ENCODE measurements at regions not wholly inside any gene's neighbourhood (a gene's known extent, or its start where the extent isn't known, plus 50 kb on each side); places are given as distances from the start of the nearest gene placed in this dataset.

DNA sequence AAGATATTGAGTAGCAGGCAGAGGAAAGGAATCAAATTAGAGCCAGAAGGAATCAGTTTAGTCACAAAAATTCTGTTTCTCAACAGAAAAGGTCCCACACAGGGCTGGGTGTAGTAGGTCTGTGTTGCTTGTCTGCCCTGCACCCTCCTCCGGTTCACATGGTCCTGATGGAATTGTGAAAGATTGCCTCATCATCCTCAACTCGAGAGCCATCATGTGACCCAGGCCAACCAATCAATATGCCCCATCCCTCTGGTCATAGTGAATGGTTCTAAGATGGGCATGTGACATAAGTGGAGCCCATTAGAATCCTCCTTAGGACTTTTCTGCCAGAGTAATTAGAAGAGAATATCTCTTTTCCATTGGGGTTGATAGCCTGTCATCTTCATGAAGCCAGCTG is 56.7 kb upstream of the RAD23B start:
- no peaks in the 10 kb centered on the region for H3K4me1 ChIP-seq (ENCODE audit: low read length)
- no peaks in the 10 kb centered on the region for H3K9me2 ChIP-seq (replicated peaks; ENCODE audit: insufficient read depth, low read length)
- no peak overlapping the region for H3K27ac ChIP-seq (ENCODE audit: low read length)
- H3K4me3 ChIP-seq (ENCODE audit: low read length), result no peak overlapping the region
- H3F3A ChIP-seq (ENCODE audit: insufficient read depth, low read length), result no peaks in the 10 kb centered on the region
- H3K4me2 ChIP-seq (ENCODE audit: low read depth, low read length), result no peak overlapping the region
- H4K20me1 ChIP-seq (ENCODE audit: insufficient read depth, low read length), result no peaks in the 10 kb centered on the region
- TF ChIP-seq EZH2phosphoT487 (IDR thresholded peaks at IDR 0.05; ENCODE audit: low read length), result no peak
- TF ChIP-seq, protein P1, sequence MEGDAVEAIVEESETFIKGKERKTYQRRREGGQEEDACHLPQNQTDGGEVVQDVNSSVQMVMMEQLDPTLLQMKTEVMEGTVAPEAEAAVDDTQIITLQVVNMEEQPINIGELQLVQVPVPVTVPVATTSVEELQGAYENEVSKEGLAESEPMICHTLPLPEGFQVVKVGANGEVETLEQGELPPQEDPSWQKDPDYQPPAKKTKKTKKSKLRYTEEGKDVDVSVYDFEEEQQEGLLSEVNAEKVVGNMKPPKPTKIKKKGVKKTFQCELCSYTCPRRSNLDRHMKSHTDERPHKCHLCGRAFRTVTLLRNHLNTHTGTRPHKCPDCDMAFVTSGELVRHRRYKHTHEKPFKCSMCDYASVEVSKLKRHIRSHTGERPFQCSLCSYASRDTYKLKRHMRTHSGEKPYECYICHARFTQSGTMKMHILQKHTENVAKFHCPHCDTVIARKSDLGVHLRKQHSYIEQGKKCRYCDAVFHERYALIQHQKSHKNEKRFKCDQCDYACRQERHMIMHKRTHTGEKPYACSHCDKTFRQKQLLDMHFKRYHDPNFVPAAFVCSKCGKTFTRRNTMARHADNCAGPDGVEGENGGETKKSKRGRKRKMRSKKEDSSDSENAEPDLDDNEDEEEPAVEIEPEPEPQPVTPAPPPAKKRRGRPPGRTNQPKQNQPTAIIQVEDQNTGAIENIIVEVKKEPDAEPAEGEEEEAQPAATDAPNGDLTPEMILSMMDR (IDR thresholded peaks at IDR 0.05; ENCODE audit: low read length), result no peak
- TF ChIP-seq EZH2 (optimal IDR thresholded peaks at IDR 0.05; ENCODE audit: low read depth, low read length), result no peak
- no peak overlapping the region for H3K9ac ChIP-seq (ENCODE audit: low read length)
- no peak for DNase-seq
- H3K9me3 ChIP-seq (replicated peaks; ENCODE audit: insufficient read depth, low read length), result no peaks in the 10 kb centered on the region
- H2AFZ ChIP-seq (ENCODE audit: low read length), result no peak overlapping the region
- no peaks in the 10 kb centered on the region for H3K27me3 ChIP-seq (replicated peaks; ENCODE audit: insufficient read depth, low read length)
- no peaks in the 10 kb centered on the region for H3K36me3 ChIP-seq (replicated peaks; ENCODE audit: insufficient read depth, low read length)
- no peaks in the 10 kb centered on the region for H3K79me2 ChIP-seq (ENCODE audit: low read length)

DNA sequence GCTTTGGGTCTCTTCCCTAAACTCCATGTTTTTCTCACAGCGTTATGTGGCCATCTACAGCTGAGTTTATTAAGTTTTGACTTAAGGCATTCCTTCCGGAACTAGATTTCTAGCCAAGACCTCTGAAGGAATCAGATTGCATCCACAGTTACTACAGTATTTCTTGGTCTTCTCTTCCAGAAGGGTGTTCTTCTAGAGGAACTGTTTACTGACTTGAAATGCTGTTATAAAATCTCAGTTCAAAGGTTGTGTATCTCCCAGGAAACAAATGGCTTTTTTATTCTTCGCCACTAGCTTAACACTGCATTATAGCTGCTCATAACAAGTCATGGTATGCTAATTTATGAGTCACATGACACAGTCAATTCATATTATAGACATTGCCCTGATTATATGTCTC is 55.3 kb upstream of the RAD23B start:
- no peaks in the 10 kb centered on the region for H4K20me1 ChIP-seq (ENCODE audit: insufficient read depth, low read length)
- no peaks in the 10 kb centered on the region for H3K4me1 ChIP-seq (ENCODE audit: low read length)
- H3K27me3 ChIP-seq (replicated peaks; ENCODE audit: insufficient read depth, low read length), result no peaks in the 10 kb centered on the region
- no peaks in the 10 kb centered on the region for H3K36me3 ChIP-seq (replicated peaks; ENCODE audit: insufficient read depth, low read length)
- no peak overlapping the region for H3K27ac ChIP-seq (ENCODE audit: low read length)
- no peak overlapping the region for H2AFZ ChIP-seq (ENCODE audit: low read length)
- H3K79me2 ChIP-seq (ENCODE audit: low read length), result no peaks in the 10 kb centered on the region
- no peak overlapping the region for H3K4me3 ChIP-seq (ENCODE audit: low read length)
- H3K9ac ChIP-seq (ENCODE audit: low read length), result no peak overlapping the region
- no peak for DNase-seq
- no peaks in the 10 kb centered on the region for H3F3A ChIP-seq (ENCODE audit: insufficient read depth, low read length)
- H3K9me3 ChIP-seq (replicated peaks; ENCODE audit: insufficient read depth, low read length), result no peaks in the 10 kb centered on the region
- no peaks in the 10 kb centered on the region for H3K9me2 ChIP-seq (replicated peaks; ENCODE audit: insufficient read depth, low read length)
- no peak overlapping the region for H3K4me2 ChIP-seq (ENCODE audit: low read depth, low read length)
- TF ChIP-seq, protein P1 (IDR thresholded peaks at IDR 0.05; ENCODE audit: low read length), result no peak
- TF ChIP-seq EZH2phosphoT487 (IDR thresholded peaks at IDR 0.05; ENCODE audit: low read length), result no peak
- no peak for TF ChIP-seq EZH2 (optimal IDR thresholded peaks at IDR 0.05; ENCODE audit: low read depth, low read length)

DNA sequence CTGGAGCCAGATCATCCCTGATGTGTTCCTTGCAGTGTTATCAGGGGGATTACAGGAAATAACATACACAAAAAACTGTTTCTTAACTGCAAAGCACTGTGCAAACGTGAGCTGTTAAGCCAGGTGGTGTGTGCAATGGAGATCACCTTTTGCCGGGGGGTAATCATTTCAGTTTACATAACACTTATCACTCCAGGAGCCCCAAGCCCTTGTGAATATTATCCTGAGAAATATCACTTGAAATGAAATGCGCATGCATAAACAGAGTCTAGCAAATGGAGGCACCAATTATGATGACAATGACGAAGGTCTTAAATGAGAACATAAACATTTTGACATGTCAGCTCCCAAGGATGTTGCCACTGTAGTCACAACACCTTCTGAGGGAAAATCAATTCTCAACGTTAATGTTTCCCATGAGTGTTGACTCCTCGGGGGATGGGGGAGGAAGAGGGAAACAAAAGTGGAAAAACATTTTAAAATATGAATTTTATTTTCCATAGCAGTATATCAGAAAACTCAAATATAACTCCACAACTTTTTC is 54.5 kb upstream of the RAD23B start:
- no peak overlapping the region for H3K9ac ChIP-seq (ENCODE audit: low read length)
- no peak for DNase-seq
- no peaks in the 10 kb centered on the region for H3K27me3 ChIP-seq (replicated peaks; ENCODE audit: insufficient read depth, low read length)
- H3K4me2 ChIP-seq (ENCODE audit: low read depth, low read length), result no peak overlapping the region
- no peaks in the 10 kb centered on the region for H3F3A ChIP-seq (ENCODE audit: insufficient read depth, low read length)
- H2AFZ ChIP-seq (ENCODE audit: low read length), result no peak overlapping the region
- H3K9me2 ChIP-seq (replicated peaks; ENCODE audit: insufficient read depth, low read length), result no peaks in the 10 kb centered on the region
- H3K4me1 ChIP-seq (ENCODE audit: low read length), result no peaks in the 10 kb centered on the region
- no peak overlapping the region for H3K27ac ChIP-seq (ENCODE audit: low read length)
- H3K36me3 ChIP-seq (replicated peaks; ENCODE audit: insufficient read depth, low read length), result no peaks in the 10 kb centered on the region
- TF ChIP-seq EZH2phosphoT487 (IDR thresholded peaks at IDR 0.05; ENCODE audit: low read length), result no peak
- TF ChIP-seq, protein P1 (IDR thresholded peaks at IDR 0.05; ENCODE audit: low read length), result no peak
- no peak for TF ChIP-seq EZH2 (optimal IDR thresholded peaks at IDR 0.05; ENCODE audit: low read depth, low read length)
- H3K9me3 ChIP-seq (replicated peaks; ENCODE audit: insufficient read depth, low read length), result no peaks in the 10 kb centered on the region
- H3K4me3 ChIP-seq (ENCODE audit: low read length), result no peak overlapping the region
- H4K20me1 ChIP-seq (ENCODE audit: insufficient read depth, low read length), result no peaks in the 10 kb centered on the region
- no peaks in the 10 kb centered on the region for H3K79me2 ChIP-seq (ENCODE audit: low read length)

All from MM.1S (cell line).